HG02763 (cell line): ENCODE measurements at regions not wholly inside any gene's neighbourhood (a gene's known extent, or its start where the extent isn't known, plus 50 kb on each side); places are given as distances from the start of the nearest gene placed in this dataset.
"Not testable (repeated sequence)": the region's sequence is repeated elsewhere in the genome, so short reads cannot be mapped to it uniquely, and the experiment has no call there.

Experiments used
- ATAC-seq: cut with Tn5 transposase; IDR thresholded peaks from one replicate; pipeline ENCODE4 v1.9.1; 2021; ENCODE audit warnings: mild to moderate bottlenecking, moderate library complexity; ENCODE audit not compliant: unreplicated experiment

DNA sequence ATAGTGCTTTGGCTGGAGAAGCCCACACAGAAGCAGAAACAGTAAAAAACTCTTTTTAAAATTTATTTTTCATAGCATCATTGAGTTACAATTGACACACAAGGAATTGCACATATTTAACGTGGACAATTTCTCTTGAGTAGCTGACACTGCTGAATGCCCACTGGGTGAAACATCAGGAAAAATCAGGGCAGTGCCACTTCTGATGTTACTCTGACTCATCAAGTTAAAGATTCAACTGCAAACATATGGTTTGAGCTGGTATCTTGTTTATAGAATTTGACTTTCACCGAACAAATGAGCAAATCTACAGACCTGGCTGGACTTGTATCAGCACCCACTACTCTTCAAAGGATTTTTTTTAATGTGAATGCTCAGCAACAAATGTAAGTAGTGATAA is 66.3 kb upstream of the CTSV start:
- not testable (repeated sequence) for ATAC-seq

DNA sequence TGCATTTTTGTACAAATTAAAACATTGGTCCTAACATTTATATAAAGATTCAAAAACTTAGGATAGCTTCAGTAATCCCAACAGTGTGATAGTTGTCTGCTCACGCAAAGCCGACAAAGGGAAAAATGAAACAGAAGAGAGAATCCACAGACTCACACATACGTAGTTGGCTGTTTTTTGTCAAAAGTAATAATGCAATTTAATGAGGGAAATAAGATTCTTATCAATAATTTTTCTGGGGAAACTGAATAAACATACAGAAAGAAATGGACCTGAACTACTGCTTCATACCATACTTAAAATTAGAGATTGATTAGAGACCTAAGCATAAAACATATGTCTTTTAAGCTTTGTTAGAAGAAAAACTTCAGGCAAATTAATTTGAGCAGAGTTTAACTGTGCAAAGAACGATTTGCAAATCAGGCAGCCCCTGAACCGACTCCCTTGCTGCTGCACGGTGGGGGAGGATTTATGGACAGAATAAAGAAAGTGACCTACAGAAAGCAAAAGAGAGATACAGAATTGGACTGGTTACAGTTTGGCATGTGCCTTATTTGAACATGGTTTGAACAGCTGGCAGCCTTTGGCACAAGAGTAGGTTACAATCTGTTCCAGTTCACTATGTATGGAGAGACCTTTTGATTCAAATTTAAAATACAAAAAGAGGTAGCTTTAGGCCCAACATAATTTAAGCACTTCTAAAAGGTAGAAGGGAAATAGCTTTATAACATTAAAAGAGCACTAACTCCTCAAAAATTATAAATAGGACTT is 64.9 kb upstream of the CTSV start:
- ATAC-seq = not testable (repeated sequence)

DNA sequence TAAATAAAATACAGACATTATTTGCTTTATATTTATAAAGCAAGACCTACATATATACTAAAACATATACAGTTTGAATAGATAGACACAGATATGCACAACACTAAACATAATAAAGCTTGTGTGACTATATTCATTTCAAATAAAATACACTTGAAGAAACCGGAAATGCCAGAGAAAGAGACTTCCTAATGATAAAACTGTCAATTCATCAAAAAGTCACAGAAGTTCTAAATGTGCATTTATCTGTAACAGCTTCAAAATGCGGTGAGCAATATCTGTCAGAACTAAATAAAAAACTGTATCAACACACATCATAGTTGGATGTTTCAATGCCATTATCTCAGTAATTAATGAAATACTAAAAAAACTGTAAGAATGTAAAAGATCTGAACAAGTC is 60.6 kb upstream of the CTSV start:
- not testable (repeated sequence) for ATAC-seq

DNA sequence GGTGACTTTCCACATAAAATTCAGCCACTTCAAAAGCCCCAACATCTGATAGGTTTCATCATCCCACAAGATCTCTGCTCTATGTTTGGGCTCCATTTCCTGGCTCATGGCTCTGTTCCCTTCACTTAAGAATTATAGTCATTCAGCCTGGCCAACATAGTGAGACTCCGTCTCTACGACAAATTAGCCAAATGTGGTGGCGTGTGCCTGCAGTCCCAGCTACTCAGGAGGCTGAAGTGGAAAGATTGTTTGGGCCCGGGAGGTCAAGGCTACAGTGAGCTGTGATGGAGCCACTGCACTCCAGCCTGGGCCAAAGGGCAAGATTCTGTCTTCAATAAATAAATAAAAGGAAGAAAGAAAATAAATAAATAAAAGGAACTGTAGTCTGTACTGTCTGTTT is 57.9 kb upstream of the CTSV start:
- ATAC-seq = no peak

DNA sequence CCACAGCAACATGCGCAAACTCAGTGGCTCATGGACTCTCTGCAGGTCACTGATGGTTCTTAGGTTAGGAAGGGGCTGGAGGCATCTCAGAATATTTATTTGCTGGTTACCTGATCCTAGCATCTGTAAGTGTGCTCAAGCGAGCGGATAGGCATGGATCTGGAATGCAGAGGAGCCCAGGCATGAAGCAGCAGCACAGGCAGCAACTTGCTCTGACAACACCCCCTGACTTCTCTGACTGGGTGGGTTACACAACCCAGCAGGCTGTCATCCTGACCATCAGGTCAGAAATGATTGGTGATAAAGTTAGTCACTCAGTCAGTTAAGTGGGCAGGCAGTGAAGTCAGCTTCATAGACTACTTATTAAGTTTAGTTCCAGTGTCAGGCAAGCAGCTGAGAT is 50.4 kb upstream of the CTSV start:
- not testable (repeated sequence) for ATAC-seq
